Right cardiac atrium (tissue), 5 donors: ENCODE measurements at regions not wholly inside any gene's neighbourhood (a gene's known extent, or its start where the extent isn't known, plus 50 kb on each side); places are given as distances from the start of the nearest gene placed in this dataset.

Experiments used
- ATAC-seq, 2 donors: fragments of 200-7000 bp; cut with Tn5 transposase; one replicate each; pipeline versions ENCODE4 v1.8.0 to v1.9.1; 2020; ENCODE audit warnings: moderate library complexity in 2 of 2, mild to moderate bottlenecking in 1 of 2
- DNase-seq, 3 donors: peaks; one replicate each; pipeline ENCODE4 v3.0.0-alpha.2; 2020
- H3K27ac ChIP-seq: one replicate; pipeline ENCODE4 v1.5.1; 2013; ENCODE audit warnings: mild to moderate bottlenecking, low read length, control low read depth, moderate library complexity
- H3K27me3 ChIP-seq: one replicate; pipeline ENCODE4 v1.6.1; 2013; ENCODE audit not compliant: control insufficient read depth, insufficient read depth
- H3K4me1 ChIP-seq: one replicate; pipeline ENCODE4 v1.6.1; 2013; ENCODE audit warnings: low read length; ENCODE audit not compliant: control insufficient read depth, insufficient read depth
- H3K4me3 ChIP-seq: one replicate; pipeline ENCODE4 v1.5.1; 2013; ENCODE audit warnings: low read length, control low read depth
- H3K9me3 ChIP-seq: one replicate; pipeline ENCODE4 v1.6.1; 2013; ENCODE audit warnings: low read length; ENCODE audit not compliant: control insufficient read depth
- WGBS: extraction: QIAGEN DNeasy Blood & Tissue Kit; methylation state at CpG from one replicate; pipeline ENCODE4 v1.1.7; 2013; 5-methylcytosine and 5-hydroxymethylcytosine counted together
- intact Hi-C, 4 donors: fragments of 100-400 bp; cut with DNase I; formaldehyde crosslinking; loops; one replicate each; pipeline versions ENCODE4 v1.11.0 to v1.14.0; 2022 to 2023
- donor health status: healthy with polysubstance abuse.
- donor health status: DM: no; HTN: yes; CAD: no.
- donor health status: DM: no; HTN: no; CAD: no.
- donor health status: DM: no; HTN: yes; CAD: no; lungs with severe emphysema.
- donor health status: DM: yes; HTN: yes; CAD: no.

- no peak overlapping the region for H3K4me3 ChIP-seq
- H3K27me3 ChIP-seq, result no peaks in the 10 kb centered on the region
- no peaks in the 10 kb centered on the region for H3K4me1 ChIP-seq
- no peaks in the 10 kb centered on the region for H3K9me3 ChIP-seq
- H3K27ac ChIP-seq, result no peak overlapping the region
- 92% methylated on average over 2 of the region's 2 CpGs for WGBS
- intact Hi-C loops, result loop anchor here in 1 of 4 donors (10.0 kb wide), 1 partner anchor 61 kb away; no protein-coding TSS in a partner anchor
- DNase-seq, result no peak
- no peak for ATAC-seq
Observed at GRCh38 chr17:68695659-68696058, 94.5 kb upstream of the FAM20A start.

GRCh38 chr17:68694791-68695485 lies 93.8 kb upstream of the FAM20A start:
- Histone ChIP-seq H3K4me1 (no peaks in the 10 kb centered on the region), H3K4me3 (no peak overlapping the region), H3K27me3 (no peaks in the 10 kb centered on the region), H3K27ac (no peak overlapping the region), H3K9me3 (no peaks in the 10 kb centered on the region)
- intact Hi-C loops, result loop anchor here in 1 of 4 donors (10.0 kb wide), 1 partner anchor 60 kb away; no protein-coding TSS in a partner anchor
- 78% methylated on average over 6 of the region's 6 CpGs for WGBS
- DNase-seq (no peak), ATAC-seq (no peak)

- DNase-seq (no peak), ATAC-seq (no peak)
- Histone ChIP-seq H3K4me3 (no peak overlapping the region), H3K9me3 (no peaks in the 10 kb centered on the region), H3K27me3 (no peaks in the 10 kb centered on the region), H3K4me1 (no peaks in the 10 kb centered on the region), H3K27ac (no peak overlapping the region)
- intact Hi-C loops, result loop anchor here in 1 of 4 donors (10.0 kb wide), 1 partner anchor 59 kb away; no protein-coding TSS in a partner anchor
- 92% methylated on average over 8 of the region's 8 CpGs for WGBS
Observed at GRCh38 chr17:68693896-68694295, 92.7 kb upstream of the FAM20A start.

GRCh38 chr17:68693466-68693865 lies 92.3 kb upstream of the FAM20A start:
- no peak overlapping the region for H3K4me3 ChIP-seq
- WGBS, result 67% methylated on average over 1 of the region's 1 CpG
- no peaks in the 10 kb centered on the region for H3K4me1 ChIP-seq
- no peaks in the 10 kb centered on the region for H3K27me3 ChIP-seq
- no peak overlapping the region for H3K27ac ChIP-seq
- ATAC-seq (no peak), DNase-seq (no peak)
- intact Hi-C loops, result loop anchor here in 1 of 4 donors (10.0 kb wide), 1 partner anchor 59 kb away; no protein-coding TSS in a partner anchor
- H3K9me3 ChIP-seq, result no peaks in the 10 kb centered on the region

GRCh38 chr17:68686108-68686988 lies 85.2 kb upstream of the FAM20A start:
- Histone ChIP-seq H3K27me3 (no peaks in the 10 kb centered on the region), H3K27ac (no peak overlapping the region), H3K4me1 (no peaks in the 10 kb centered on the region), H3K4me3 (no peak overlapping the region), H3K9me3 (no peaks in the 10 kb centered on the region)
- ATAC-seq (no peak), DNase-seq (no peak)
- WGBS, result 92% methylated on average over 10 of the region's 10 CpGs
- intact Hi-C loops, result no loop called here

- Histone ChIP-seq H3K27me3 (no peaks in the 10 kb centered on the region), H3K9me3 (no peaks in the 10 kb centered on the region), H3K27ac (no peak overlapping the region), H3K4me1 (no peaks in the 10 kb centered on the region), H3K4me3 (no peak overlapping the region)
- intact Hi-C loops, result no loop called here
- WGBS, result 60% methylated on average over 3 of the region's 3 CpGs
- peak; percentile 80 to 89 for ATAC-seq
- no peak for DNase-seq
Observed at GRCh38 chr17:68684949-68685357, 83.8 kb upstream of the FAM20A start.

- WGBS, result 87% methylated on average over 5 of the region's 5 CpGs
- no peak overlapping the region for H3K4me3 ChIP-seq
- no peaks in the 10 kb centered on the region for H3K4me1 ChIP-seq
- intact Hi-C loops, result no loop called here
- H3K27ac ChIP-seq, result no peak overlapping the region
- H3K9me3 ChIP-seq, result no peaks in the 10 kb centered on the region
- no peaks in the 10 kb centered on the region for H3K27me3 ChIP-seq
- ATAC-seq, result no peak
- no peak for DNase-seq
Observed at GRCh38 chr17:68682903-68683302, 81.7 kb upstream of the FAM20A start.

- intact Hi-C loops, result no loop called here
Observed at GRCh38 chr17:68679882-68680281, 78.7 kb upstream of the FAM20A start.

GRCh38 chr17:68676856-68677255 lies 75.7 kb upstream of the FAM20A start:
- Histone ChIP-seq H3K27ac (no peak overlapping the region), H3K27me3 (no peaks in the 10 kb centered on the region), H3K4me1 (no peaks in the 10 kb centered on the region), H3K9me3 (no peaks in the 10 kb centered on the region), H3K4me3 (no peak overlapping the region)
- intact Hi-C loops, result no loop called here
- ATAC-seq (no peak), DNase-seq (no peak)
- 67% methylated on average over 8 of the region's 8 CpGs for WGBS

More at GRCh38 chr17:68679882-68680281, 78.7 kb upstream of the FAM20A start:
- WGBS, result 94% methylated on average over 1 of the region's 1 CpG
- Histone ChIP-seq H3K4me3 (no peak overlapping the region), H3K9me3 (no peaks in the 10 kb centered on the region), H3K27me3 (no peaks in the 10 kb centered on the region), H3K4me1 (no peaks in the 10 kb centered on the region), H3K27ac (no peak overlapping the region)
- DNase-seq (no peak), ATAC-seq (no peak)

- H3K27me3 ChIP-seq, result no peaks in the 10 kb centered on the region
- H3K27ac ChIP-seq, result no peak overlapping the region
- no peak overlapping the region for H3K4me3 ChIP-seq
- no peaks in the 10 kb centered on the region for H3K9me3 ChIP-seq
- intact Hi-C loops, result no loop called here
- 41% methylated on average over 5 of the region's 5 CpGs for WGBS
- DNase-seq (no peak), ATAC-seq (no peak)
- no peaks in the 10 kb centered on the region for H3K4me1 ChIP-seq
Observed at GRCh38 chr17:68675723-68676122, 74.6 kb upstream of the FAM20A start.
